ENCODE measurements at regions not wholly inside any gene's neighbourhood (a gene's known extent, or its start where the extent isn't known, plus 50 kb on each side); places are given as distances from the start of the nearest gene placed in this dataset.

DNA sequence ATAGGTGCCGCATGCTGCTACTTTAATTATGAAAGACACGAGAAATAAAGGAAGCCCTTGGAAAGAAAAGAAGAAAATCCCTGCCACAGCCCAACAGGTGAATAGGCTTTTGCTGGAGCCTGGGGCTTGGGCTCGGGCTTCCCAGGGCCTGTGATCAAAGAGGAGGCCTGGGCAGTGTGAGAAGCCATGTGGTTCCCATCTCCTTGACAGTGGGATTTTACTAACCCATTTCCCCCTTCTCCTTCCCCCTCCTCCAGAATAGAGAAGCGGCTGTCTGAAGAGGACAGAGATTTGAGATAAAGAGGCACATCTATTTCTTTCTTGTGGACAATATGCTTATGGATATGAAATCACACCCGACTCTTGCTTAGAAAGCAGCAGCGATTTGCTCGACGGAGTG is 369.1 kb downstream of the MCTP2 start:
- DNase-seq (ENCODE audit: missing footprints) = no peak
- no peak for ATAC-seq
- intact Hi-C loops (cut with DNase I) = no loop called here

GRCh38 chr15:94602754-94603470 is 371.6 kb downstream of the MCTP2 start:
- ATAC-seq = no peak
- no peak for DNase-seq (ENCODE audit: missing footprints)
- intact Hi-C loops (cut with DNase I) = no loop called here

DNA sequence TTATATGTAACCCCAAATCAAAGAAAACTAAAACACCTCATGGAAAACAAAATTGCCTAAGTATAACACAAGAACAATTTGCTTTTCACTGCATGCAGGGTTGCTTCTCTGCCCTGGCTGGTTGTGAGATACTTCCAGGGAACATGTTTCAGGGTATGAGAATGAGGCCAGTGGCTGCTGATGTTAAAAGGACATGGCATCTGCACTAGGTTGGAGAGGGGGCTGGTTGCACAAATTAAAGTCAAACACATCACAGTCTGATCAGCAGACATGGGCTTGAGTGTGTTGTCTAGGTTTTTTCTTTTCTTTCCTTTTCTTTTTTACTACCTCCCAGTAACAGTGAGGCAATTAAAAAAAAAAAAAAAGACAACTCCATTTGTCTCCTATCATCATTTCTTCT is 374.9 kb downstream of the MCTP2 start:
- DNase-seq (ENCODE audit: missing footprints) (no peak), ATAC-seq (no peak)
- intact Hi-C loops (cut with DNase I) = no loop called here

DNA sequence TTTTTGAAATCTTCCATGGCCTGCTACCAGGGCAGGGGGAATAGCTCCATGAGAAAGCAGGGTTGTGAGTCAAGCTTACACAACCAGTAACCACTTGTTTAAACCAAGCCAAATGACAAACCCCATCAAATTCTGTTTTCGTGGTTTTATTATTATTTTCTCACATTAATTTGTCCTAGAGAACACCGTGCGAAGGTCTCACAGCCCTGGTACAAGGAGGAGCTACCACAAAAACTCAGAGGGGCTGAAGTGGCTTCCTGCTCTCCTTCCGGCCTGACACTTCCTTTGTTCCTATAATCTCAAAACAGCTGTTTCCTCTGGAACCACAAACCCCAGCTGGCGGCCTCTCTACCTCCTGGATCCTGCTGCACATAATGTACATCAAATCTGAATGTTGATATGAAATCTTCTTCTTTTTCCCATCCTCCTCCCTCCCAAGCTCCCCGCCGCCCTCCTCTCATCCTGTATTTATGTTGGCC is 375.9 kb downstream of the MCTP2 start:
- intact Hi-C loops (cut with DNase I) = no loop called here
- ATAC-seq (peak; percentile 70), DNase-seq (ENCODE audit: missing footprints) (no peak)

DNA sequence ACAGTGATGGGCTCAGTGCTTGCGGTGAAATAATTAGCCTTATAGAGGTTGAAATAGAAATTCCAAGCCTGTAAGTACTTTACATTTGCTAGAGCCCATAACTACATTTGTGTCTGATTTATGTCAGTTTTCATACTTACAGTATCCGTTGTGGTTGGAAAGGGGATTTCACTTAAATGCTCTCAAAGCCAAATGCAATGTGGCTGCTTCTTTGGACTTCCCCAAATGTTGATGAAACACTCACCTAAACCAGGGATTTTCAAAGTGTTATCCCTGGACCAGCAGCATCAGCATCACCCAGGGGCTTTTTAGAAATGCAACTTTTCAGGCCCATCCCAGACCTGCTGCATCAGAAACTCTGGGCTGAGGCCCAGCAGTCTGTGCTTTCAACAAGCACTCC is 378.7 kb downstream of the MCTP2 start:
- no peak for ATAC-seq
- DNase-seq (ENCODE audit: missing footprints) = no peak
- intact Hi-C loops (cut with DNase I) = no loop called here

DNA sequence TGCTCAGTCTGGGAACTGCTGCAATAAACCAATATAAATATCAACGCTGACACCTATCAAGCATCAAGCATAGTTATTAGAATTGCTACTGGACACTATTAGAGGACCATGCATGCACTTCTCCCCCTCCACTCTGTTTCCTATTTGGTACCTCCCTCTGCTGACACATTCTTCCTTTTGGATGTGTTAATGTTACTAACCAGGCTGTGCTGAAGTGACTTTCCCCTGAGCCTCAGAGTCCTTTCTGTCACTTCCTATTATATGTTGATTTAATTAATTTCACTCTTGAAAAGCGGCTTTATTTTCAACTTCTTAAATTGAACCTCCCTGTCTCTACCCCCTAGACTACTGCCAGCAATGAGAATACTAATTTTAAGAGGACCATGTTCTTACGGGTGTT is 379.1 kb downstream of the MCTP2 start:
- intact Hi-C loops (cut with DNase I) = no loop called here
- DNase-seq (ENCODE audit: missing footprints) (no peak), ATAC-seq (no peak)

GRCh38 chr15:94611656-94612055 is 380.3 kb downstream of the MCTP2 start:
- intact Hi-C loops (cut with DNase I) = no loop called here
- no peak for DNase-seq (ENCODE audit: missing footprints)
- no peak for ATAC-seq

DNA sequence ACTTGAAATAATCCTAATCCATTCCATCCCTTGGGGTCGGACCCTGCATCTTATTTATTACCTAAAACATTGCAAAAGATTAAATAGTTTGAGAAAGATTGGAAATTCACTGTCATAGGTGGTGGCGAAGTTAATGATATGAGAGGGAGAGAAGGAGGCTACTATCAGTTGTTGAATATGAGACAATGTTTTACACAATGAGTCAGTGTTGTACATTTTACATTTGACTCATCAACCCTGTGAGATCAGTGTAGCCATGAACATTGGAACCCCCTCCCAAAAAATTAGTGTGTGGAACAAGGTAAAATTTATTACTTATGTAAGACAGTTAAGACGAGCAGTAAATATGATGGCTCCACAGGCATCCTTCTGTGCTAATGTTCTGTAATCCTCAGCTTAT is 384.3 kb downstream of the MCTP2 start:
- no peak for ATAC-seq

DNA sequence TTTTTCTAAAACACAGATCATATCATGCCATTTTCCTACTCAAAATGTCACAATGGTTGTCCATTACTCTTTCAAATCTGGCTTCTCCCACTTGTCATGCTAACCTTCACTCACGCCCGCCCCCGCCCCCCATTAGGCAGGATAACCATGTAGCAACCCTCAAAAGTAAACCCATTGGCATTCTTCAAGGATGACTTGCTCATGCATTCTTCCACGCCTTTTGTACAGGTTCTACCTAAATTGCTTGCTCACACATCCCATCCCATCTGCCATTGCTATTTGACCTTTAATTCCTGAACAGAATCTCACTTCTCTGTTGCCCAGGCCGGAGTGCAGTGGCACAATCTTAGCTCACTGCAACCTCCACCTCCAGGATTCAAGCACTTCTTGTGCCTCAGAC is 389.3 kb downstream of the MCTP2 start:
- ATAC-seq (no peak), DNase-seq (ENCODE audit: missing footprints) (no peak)
- intact Hi-C loops (cut with DNase I) = no loop called here

More for the DNA sequence above, 384.3 kb downstream of the MCTP2 start:
- intact Hi-C loops (cut with DNase I) = no loop called here
- no peak for DNase-seq (ENCODE audit: missing footprints)

GRCh38 chr15:94621736-94622135 is 390.4 kb downstream of the MCTP2 start:
- intact Hi-C loops (cut with DNase I) = no loop called here
- DNase-seq (ENCODE audit: missing footprints) (no peak), ATAC-seq (no peak)

DNA sequence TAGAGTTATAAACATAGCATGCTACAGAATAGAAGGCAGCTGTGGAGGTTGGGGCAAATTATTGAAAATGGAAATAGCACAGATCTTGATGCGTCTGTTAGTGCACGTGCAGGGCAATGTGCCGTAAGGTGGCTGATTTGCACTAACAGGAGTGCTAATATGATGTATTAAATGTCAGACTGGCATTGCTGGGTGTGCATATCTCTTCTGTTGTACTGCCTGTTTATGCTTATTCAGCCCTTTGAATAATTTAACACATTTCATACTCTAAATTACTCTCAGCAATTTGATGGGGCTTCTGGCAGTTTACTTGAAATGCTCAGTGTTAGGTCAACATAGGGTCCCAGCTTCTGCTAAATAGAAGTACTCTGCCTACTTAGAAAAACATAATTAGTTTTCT is 395.6 kb downstream of the MCTP2 start:
- ATAC-seq = no peak
- intact Hi-C loops (cut with DNase I) = no loop called here
- DNase-seq (ENCODE audit: missing footprints) = no peak

DNA sequence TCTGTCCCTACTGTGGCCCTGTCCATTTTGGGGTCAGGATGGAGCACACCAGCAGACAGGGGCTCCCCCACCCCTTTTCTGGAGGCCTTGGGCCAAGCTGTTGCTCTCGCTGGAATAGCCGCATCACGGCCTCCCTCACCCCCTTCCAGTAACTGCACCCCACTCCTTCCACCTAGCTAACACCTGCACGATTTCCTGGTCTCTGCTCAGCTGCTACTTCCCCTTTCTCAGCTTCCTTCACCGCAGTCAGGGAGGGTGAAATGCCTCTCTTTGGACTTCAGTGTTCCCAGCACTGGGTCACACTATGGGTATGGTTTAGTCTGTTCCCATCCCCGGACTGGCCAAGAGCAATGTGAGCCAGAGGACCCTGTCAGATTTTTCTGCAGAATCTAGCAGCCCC is 400.2 kb downstream of the MCTP2 start:
- ATAC-seq (no peak), DNase-seq (ENCODE audit: missing footprints) (no peak)
- intact Hi-C loops (cut with DNase I) = no loop called here

- ATAC-seq (no peak), DNase-seq (ENCODE audit: missing footprints) (no peak)
- intact Hi-C loops (cut with DNase I) = no loop called here
Observed at GRCh38 chr15:94638183-94638582, 406.8 kb downstream of the MCTP2 start.

DNA sequence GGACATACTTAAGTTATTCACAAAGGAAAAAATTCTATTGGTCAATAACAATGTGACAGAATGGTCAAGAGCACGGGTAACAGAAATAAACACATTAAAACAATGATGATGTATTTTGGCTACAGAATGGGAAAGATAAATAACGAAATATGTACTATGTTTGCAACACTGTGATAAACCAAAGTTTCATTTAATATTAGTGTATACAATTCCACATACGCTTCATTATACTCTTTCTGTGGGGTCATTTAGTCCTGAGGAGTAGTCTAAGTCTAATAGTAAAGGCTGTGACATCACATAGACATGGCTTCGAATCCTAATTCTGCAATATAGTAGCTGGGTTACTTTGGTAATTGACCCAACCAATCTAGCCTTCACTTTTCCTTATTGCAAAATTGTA is 408.3 kb downstream of the MCTP2 start:
- intact Hi-C loops (cut with DNase I) = no loop called here
- ATAC-seq (no peak), DNase-seq (ENCODE audit: missing footprints) (no peak)

DNA sequence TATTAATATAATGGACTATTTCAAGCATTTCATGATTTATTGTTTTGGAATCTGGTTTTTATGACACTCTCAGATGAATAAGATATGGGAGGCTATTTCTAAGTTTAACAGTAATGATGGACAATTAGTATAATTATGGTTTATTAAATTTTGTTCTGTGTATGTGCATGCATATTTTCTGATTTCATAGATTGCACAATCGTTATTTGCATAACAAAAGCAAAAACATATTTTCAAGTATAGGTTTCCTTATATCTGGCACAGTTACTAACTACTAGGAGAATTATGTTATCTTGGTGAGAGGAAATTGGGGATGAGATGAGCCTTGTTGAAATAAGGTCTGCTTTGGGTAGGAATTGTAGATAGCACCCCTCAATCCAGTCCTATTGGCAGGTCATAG is 413.1 kb downstream of the MCTP2 start:
- intact Hi-C loops (cut with DNase I) = no loop called here
- no peak for ATAC-seq
- DNase-seq (ENCODE audit: missing footprints) = no peak

- intact Hi-C loops (cut with DNase I) = no loop called here
- no peak for ATAC-seq
- no peak for DNase-seq (ENCODE audit: missing footprints)
Observed at GRCh38 chr15:94653071-94653470, 421.7 kb downstream of the MCTP2 start.

DNA sequence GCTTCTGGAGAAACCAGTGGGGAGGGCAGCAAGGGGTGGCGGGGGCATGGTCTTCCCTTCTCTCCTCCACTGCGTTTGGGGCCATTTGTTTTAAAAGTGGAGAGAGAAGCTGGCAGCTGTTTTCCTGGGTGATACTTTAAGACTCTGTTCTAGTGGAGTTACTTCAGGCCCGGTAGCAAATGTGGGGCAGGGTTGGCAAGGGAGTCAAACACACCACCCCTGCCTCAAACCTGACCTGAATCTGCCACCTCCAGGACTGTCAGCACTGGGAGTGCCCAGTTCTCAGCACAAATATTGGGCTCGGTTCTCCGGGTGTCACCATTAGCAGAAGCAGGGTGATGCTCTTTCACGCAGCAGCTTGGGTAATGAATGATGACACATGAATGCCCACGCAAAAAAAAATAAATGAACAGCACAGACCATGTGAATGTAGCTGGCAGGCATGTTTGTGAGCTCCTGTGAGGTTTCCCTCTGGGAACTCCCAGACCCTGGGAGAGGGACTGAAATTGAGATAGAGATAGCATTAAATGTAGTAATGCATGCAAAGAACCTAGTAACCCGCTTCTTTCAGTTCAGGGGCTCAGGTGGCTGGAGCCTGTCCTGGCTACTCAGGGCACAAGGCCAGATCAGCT is 424.0 kb downstream of the MCTP2 start:
- intact Hi-C loops (cut with DNase I) = no loop called here
- ATAC-seq (no peak), DNase-seq (ENCODE audit: missing footprints) (no peak)

GRCh38 chr15:94665676-94666441 is 434.5 kb downstream of the MCTP2 start:
- intact Hi-C loops (cut with DNase I) = no loop called here
- ATAC-seq = no peak
- no peak for DNase-seq (ENCODE audit: missing footprints)

DNA sequence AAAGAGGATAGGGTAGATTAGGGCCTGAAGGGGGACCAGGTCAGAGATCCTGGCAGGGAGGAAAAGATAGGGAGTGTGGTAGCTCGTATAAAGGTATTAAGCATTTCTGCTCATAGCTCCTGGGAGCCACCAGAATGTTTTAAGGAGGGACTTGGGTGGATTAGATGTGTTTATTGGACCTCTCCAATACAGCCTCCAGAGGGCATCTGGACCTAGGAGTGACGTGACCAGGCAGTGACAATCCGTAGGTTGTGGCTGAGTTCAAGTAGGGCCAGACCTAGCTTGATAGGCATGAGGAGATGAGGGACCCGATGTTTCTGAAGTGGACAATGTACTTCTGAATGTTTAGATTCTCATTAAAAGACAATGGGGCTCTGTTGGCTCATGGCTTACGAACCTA is 435.2 kb downstream of the MCTP2 start:
- intact Hi-C loops (cut with DNase I) = no loop called here
- ATAC-seq (no peak), DNase-seq (ENCODE audit: missing footprints) (no peak)

DNA sequence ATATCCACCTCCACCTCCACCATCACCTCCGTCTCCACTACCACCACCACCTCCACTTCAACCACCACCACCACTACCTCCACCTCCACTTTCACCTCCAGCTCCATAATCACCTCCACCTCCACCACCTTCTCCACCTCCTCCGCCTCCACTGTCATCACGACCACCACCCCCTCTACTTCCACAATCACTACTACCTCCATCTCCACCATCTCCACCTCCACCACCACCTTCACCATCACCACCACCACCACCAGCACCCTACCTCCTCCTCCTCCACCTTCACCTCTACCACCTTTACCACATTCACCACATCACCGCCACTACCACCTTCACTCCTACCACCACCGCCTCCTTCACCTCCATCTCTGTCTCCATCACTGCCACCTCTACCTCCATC is 435.7 kb downstream of the MCTP2 start:
- ATAC-seq = no peak
- intact Hi-C loops (cut with DNase I) = no loop called here

More for the DNA sequence above, 435.7 kb downstream of the MCTP2 start:
- no peak for DNase-seq (ENCODE audit: missing footprints)
